H1 (cell line): ENCODE measurements at regions not wholly inside any gene's neighbourhood (a gene's known extent, or its start where the extent isn't known, plus 50 kb on each side); places are given as distances from the start of the nearest gene placed in this dataset.

Experiments used
- CHD7 ChIP-seq: fragments of 300-600 bp; sonication (generic); IDR thresholded peaks from 2 replicates; pipeline ENCODE4 v1.7.1; 2012; ENCODE audit warnings: low read length, moderate library complexity, mild to moderate bottlenecking, inconsistent platforms; ENCODE audit not compliant: insufficient replicate concordance
- CREB1 ChIP-seq: IDR thresholded peaks from 2 replicates; pipeline ENCODE4 v1.6.1; 2012; ENCODE audit warnings: inconsistent platforms
- MAX ChIP-seq: IDR thresholded peaks from 2 replicates; pipeline ENCODE4 v1.6.1; 2012; ENCODE audit warnings: inconsistent platforms
- RXRA ChIP-seq: IDR thresholded peaks from 2 replicates; pipeline ENCODE4 v1.6.1; 2011; ENCODE audit warnings: low read depth, mild to moderate bottlenecking, low read length, moderate library complexity; ENCODE audit not compliant: insufficient read depth

GRCh38 chr9:78146241-78146640, 89.6 kb upstream of the CEP78 start (continued):
- TF ChIP-seq CHD7 (no peak), RXRA (no peak), CREB1 (no peak), MAX (no peak)
